CD14-positive monocyte (primary cell): ENCODE measurements at regions not wholly inside any gene's neighbourhood (a gene's known extent, or its start where the extent isn't known, plus 50 kb on each side); places are given as distances from the start of the nearest gene placed in this dataset.

Source experiments
- DNase-seq, 3 donors: peaks; one replicate each; pipeline ENCODE4 v3.0.0-alpha.2; 2011 to 2022
- H2AFZ ChIP-seq: 2 replicates; pipeline ENCODE4 v1.6.0; 2012; ENCODE audit warnings: mild to moderate bottlenecking, low read depth, low read length, inconsistent platforms; ENCODE audit not compliant: insufficient read depth, poor library complexity, severe bottlenecking
- H3K27ac ChIP-seq, 2 donors: 1 replicate in 1 of 2; 2 replicates in 1 of 2; pipeline ENCODE4 v1.5.1; 2012 to 2013; ENCODE audit warnings: low read length in 2 of 2, control low read depth in 1 of 2, inconsistent platforms in 1 of 2, low read depth in 1 of 2, mild to moderate bottlenecking in 1 of 2
- H3K27me3 ChIP-seq, 2 donors: one replicate each; pipeline versions ENCODE4 v1.6.0 to v1.6.1; 2011 to 2013; ENCODE audit warnings: low read length in 2 of 2; ENCODE audit not compliant: control insufficient read depth in 2 of 2, insufficient read depth in 2 of 2
- H3K36me3 ChIP-seq, 2 donors: replicated peaks in 1 of 2; 1 replicate in 1 of 2; 2 replicates in 1 of 2; pipeline versions ENCODE4 v1.5.1 to v1.6.1; 2012 to 2013; ENCODE audit warnings: low read length in 2 of 2, control low read depth in 1 of 2, inconsistent platforms in 1 of 2, mild to moderate bottlenecking in 1 of 2; ENCODE audit not compliant: insufficient read depth in 2 of 2, control insufficient read depth in 1 of 2
- H3K4me1 ChIP-seq, 2 donors: 1 replicate in 1 of 2; 2 replicates in 1 of 2; pipeline versions ENCODE4 v1.5.1 to v1.6.1; 2012 to 2013; ENCODE audit warnings: low read length in 2 of 2, control low read depth in 1 of 2, inconsistent platforms in 1 of 2, mild to moderate bottlenecking in 1 of 2, moderate library complexity in 1 of 2; ENCODE audit not compliant: insufficient read depth in 2 of 2, control insufficient read depth in 1 of 2
- H3K4me2 ChIP-seq: replicated peaks from 2 replicates; pipeline ENCODE3; 2012; ENCODE audit warnings: low read length, moderate library complexity, mild to moderate bottlenecking; ENCODE audit not compliant: poor library complexity, severe bottlenecking; ENCODE audit errors: extremely low read depth
- H3K4me3 ChIP-seq, 3 experiments: fragments of 200-600 bp in 1 of 3; sonication (generic) in 1 of 3; replicated peaks in 1 of 3; 1 replicate in 2 of 3; 2 replicates in 1 of 3; pipeline ENCODE4 v1.5.1; 2011 to 2013; ENCODE audit warnings: low read length in 3 of 3, mild to moderate bottlenecking in 3 of 3, control low read depth in 2 of 3, low read depth in 2 of 3, inconsistent platforms in 1 of 3, moderate library complexity in 1 of 3
- H3K79me2 ChIP-seq: 2 replicates; pipeline ENCODE4 v1.6.0; 2012; ENCODE audit warnings: mild to moderate bottlenecking, control low read depth, inconsistent platforms, low read length, moderate library complexity; ENCODE audit not compliant: insufficient read depth
- H3K9ac ChIP-seq: 2 replicates; pipeline ENCODE4 v1.6.0; 2017; ENCODE audit warnings: low read length, mild to moderate bottlenecking; ENCODE audit not compliant: insufficient read depth, poor library complexity, severe bottlenecking
- H3K9me3 ChIP-seq, 2 donors: replicated peaks in 1 of 2; 1 replicate in 1 of 2; 2 replicates in 1 of 2; pipeline versions ENCODE4 v1.5.1 to v1.6.1; 2012 to 2013; ENCODE audit warnings: low read length in 2 of 2, control low read depth in 1 of 2; ENCODE audit not compliant: control insufficient read depth in 1 of 2, insufficient read depth in 1 of 2
- H4K20me1 ChIP-seq: 2 replicates; pipeline ENCODE4 v1.6.0; 2012; ENCODE audit warnings: mild to moderate bottlenecking, low read length, control low read depth, moderate library complexity; ENCODE audit not compliant: insufficient read depth
- H3K27ac Mint-ChIP-seq, 7 donors: one replicate each; pipeline ENCODE4 v1.8.0; 2020; ENCODE audit warnings: mild to moderate bottlenecking in 7 of 7, mixed read lengths in 7 of 7, moderate library complexity in 6 of 7, inconsistent platforms in 2 of 7
- H3K27me3 Mint-ChIP-seq, 3 donors: one replicate each; pipeline ENCODE4 v1.8.0; 2021 to 2022; ENCODE audit warnings: low read depth in 3 of 3, mild to moderate bottlenecking in 3 of 3, mixed read lengths in 3 of 3, moderate library complexity in 3 of 3, inconsistent platforms in 1 of 3
- H3K36me3 Mint-ChIP-seq, 2 donors: one replicate each; pipeline ENCODE4 v1.8.0; 2020; ENCODE audit warnings: mixed read lengths in 2 of 2, inconsistent platforms in 1 of 2, mild to moderate bottlenecking in 1 of 2
- H3K4me1 Mint-ChIP-seq: one replicate; pipeline ENCODE4 v1.8.0; 2020; ENCODE audit warnings: mild to moderate bottlenecking, mixed read lengths
- H3K4me3 Mint-ChIP-seq, 2 donors: one replicate each; pipeline ENCODE4 v1.8.0; 2020; ENCODE audit warnings: mild to moderate bottlenecking in 2 of 2, mixed read lengths in 2 of 2, moderate library complexity in 1 of 2
- H3K9me3 Mint-ChIP-seq, 7 donors: one replicate each; pipeline ENCODE4 v1.8.0; 2020 to 2022; ENCODE audit warnings: mixed read lengths in 7 of 7, mild to moderate bottlenecking in 6 of 7, moderate library complexity in 6 of 7, inconsistent platforms in 2 of 7
- CTCF ChIP-seq: fragments of 200-600 bp; IDR thresholded peaks from one replicate; pipeline ENCODE4 v1.8.0; 2022; ENCODE audit warnings: antibody characterized with exemption, mild to moderate bottlenecking
- WGBS: methylation state at CpG from one replicate; pipeline ENCODE4 v1.1.5; 2013; ENCODE audit warnings: missing lambda C conversion rate; ENCODE audit not compliant: insufficient coverage; 5-methylcytosine and 5-hydroxymethylcytosine counted together
- intact Hi-C, 2 donors: fragments of 100-400 bp; cut with micrococcal nuclease; formaldehyde crosslinking; loops; one replicate each; pipeline versions ENCODE4 v1.15.0 to v1.15.1; 2023

- TF ChIP-seq CTCF: no peak
- Mint-ChIP-seq H3K4me3 (no peak overlapping the region), H3K27ac (no peak overlapping the region), H3K27me3 (peaks cover 0 to 3% (median 0%) of the 10 kb centered on the region in 3 donors), H3K9me3 (no peaks in the 10 kb centered on the region), H3K4me1 (peaks cover 12% of the 10 kb centered on the region), H3K36me3 (no peaks in the 10 kb centered on the region)
- Histone ChIP-seq H3K4me3 (no peak overlapping the region), H4K20me1 (no peaks in the 10 kb centered on the region), H3K4me2 (no peak overlapping the region), H3K9me3 (no peaks in the 10 kb centered on the region), H3K27ac (no peak overlapping the region), H3K27me3 (no peaks in the 10 kb centered on the region), H3K9ac (no peak overlapping the region), H2AFZ (no peak overlapping the region), H3K79me2 (no peaks in the 10 kb centered on the region), H3K36me3 (no peaks in the 10 kb centered on the region), H3K4me1 (no peaks in the 10 kb centered on the region)
- WGBS: 61% methylated on average over 3 of the region's 5 CpGs
- intact Hi-C loops: no loop called here
- no peak for DNase-seq
Observed at GRCh38 chr10:78533098-78533497, 499.4 kb downstream of the RPS24 start.

GRCh38 chr10:78533776-78534175 is 500.1 kb downstream of the RPS24 start:
- H4K20me1 ChIP-seq: no peaks in the 10 kb centered on the region
- H3K27ac Mint-ChIP-seq: peak overlapping the region in 1 of 7 donors; percentile 14
- H3K4me3 Mint-ChIP-seq: no peak overlapping the region
- H3K27me3 ChIP-seq: no peaks in the 10 kb centered on the region
- H3K36me3 ChIP-seq: no peaks in the 10 kb centered on the region
- TF ChIP-seq CTCF: no peak
- no peak for DNase-seq
- intact Hi-C loops: no loop called here
- 78% methylated on average over 4 of the region's 5 CpGs for WGBS
- H2AFZ ChIP-seq: no peak overlapping the region
- no peak overlapping the region for H3K4me2 ChIP-seq
- H3K9ac ChIP-seq: no peak overlapping the region
- no peaks in the 10 kb centered on the region for H3K4me1 ChIP-seq
- no peaks in the 10 kb centered on the region for H3K9me3 ChIP-seq
- H3K27ac ChIP-seq: no peak overlapping the region
- H3K9me3 Mint-ChIP-seq: no peaks in the 10 kb centered on the region
- H3K4me1 Mint-ChIP-seq: peaks cover 12% of the 10 kb centered on the region
- H3K79me2 ChIP-seq: no peaks in the 10 kb centered on the region
- no peak overlapping the region for H3K4me3 ChIP-seq
- H3K27me3 Mint-ChIP-seq: peaks cover 0 to 3% (median 0%) of the 10 kb centered on the region in 3 donors
- H3K36me3 Mint-ChIP-seq: no peaks in the 10 kb centered on the region
